Endothelial cell of umbilical vein (primary cell): ENCODE measurements at regions not wholly inside any gene's neighbourhood (a gene's known extent, or its start where the extent isn't known, plus 50 kb on each side); places are given as distances from the start of the nearest gene placed in this dataset.

ENCODE experiments used
- EZH2 ChIP-seq: IDR thresholded peaks from 2 replicates; pipeline ENCODE4 v1.6.1; 2012; ENCODE audit warnings: borderline replicate concordance, low read depth, mild to moderate bottlenecking, moderate library complexity, low read length, inconsistent platforms; ENCODE audit not compliant: severe bottlenecking
- FOS ChIP-seq: IDR thresholded peaks from 2 replicates; pipeline ENCODE4 v1.6.1; 2011; ENCODE audit warnings: mild to moderate bottlenecking, low read length, moderate library complexity, borderline replicate concordance; ENCODE audit not compliant: insufficient read depth
- GATA2 ChIP-seq: IDR thresholded peaks from 2 replicates; pipeline ENCODE4 v1.7.0; 2011; ENCODE audit warnings: low read depth, mild to moderate bottlenecking, moderate library complexity, mixed read lengths, low read length; ENCODE audit not compliant: insufficient read length, insufficient read depth
- JUN ChIP-seq: IDR thresholded peaks from 2 replicates; pipeline ENCODE4 v1.6.1; 2011; ENCODE audit warnings: borderline replicate concordance, low read depth; ENCODE audit not compliant: insufficient read length, insufficient read depth
- MYC ChIP-seq: IDR thresholded peaks from one replicate; pipeline ENCODE4 v1.6.1; 2011; ENCODE audit warnings: mild to moderate bottlenecking, low read depth, low read length
- POLR2A ChIP-seq: IDR thresholded peaks from 2 replicates; pipeline ENCODE4 v1.6.1; 2012; ENCODE audit warnings: low read depth, mild to moderate bottlenecking, control low read depth, low read length
- POLR2AphosphoS5 ChIP-seq: IDR thresholded peaks from 2 replicates; pipeline ENCODE4 v1.6.1; 2012; ENCODE audit warnings: low read depth, mild to moderate bottlenecking, control low read depth, low read length, moderate library complexity; ENCODE audit not compliant: insufficient read depth
- TF ChIP-seq, protein P1 (sequence below), 2 donors: IDR thresholded peaks; 1 replicate in 1 of 2; 2 replicates in 1 of 2; pipeline ENCODE4 v1.5.1; 2011; ENCODE audit warnings: low read length in 2 of 2, mild to moderate bottlenecking in 2 of 2, moderate library complexity in 2 of 2, control low read depth in 1 of 2, inconsistent platforms in 1 of 2, low read depth in 1 of 2; ENCODE audit not compliant: insufficient read depth in 1 of 2; ENCODE audit errors: extremely low read depth in 1 of 2
- TF ChIP-seq, protein P2 (sequence below): IDR thresholded peaks from 2 replicates; pipeline ENCODE4 v1.6.1; 2011; ENCODE audit not compliant: insufficient read depth, insufficient read length

DNA sequence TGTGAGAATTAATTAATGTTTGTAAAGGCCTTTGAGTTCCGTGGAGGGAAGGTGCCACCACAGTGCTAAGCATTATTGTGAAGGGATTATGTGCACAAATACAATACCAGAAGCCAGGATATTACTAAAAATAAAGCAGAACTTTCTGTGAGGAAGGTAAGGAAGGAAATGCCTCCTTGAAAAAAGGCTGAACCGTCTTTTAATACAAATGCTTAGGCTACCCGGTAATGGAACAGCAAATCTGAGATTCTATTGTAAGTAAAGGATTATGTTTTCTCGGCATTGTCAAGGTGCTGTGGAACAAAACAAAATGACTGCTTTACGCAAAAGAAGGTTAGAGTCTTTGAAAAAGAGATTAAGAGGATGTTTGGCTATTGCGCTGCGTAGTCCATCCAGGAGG lies 57.9 kb upstream of the SPRY1 start:
- TF ChIP-seq, protein P1, sequence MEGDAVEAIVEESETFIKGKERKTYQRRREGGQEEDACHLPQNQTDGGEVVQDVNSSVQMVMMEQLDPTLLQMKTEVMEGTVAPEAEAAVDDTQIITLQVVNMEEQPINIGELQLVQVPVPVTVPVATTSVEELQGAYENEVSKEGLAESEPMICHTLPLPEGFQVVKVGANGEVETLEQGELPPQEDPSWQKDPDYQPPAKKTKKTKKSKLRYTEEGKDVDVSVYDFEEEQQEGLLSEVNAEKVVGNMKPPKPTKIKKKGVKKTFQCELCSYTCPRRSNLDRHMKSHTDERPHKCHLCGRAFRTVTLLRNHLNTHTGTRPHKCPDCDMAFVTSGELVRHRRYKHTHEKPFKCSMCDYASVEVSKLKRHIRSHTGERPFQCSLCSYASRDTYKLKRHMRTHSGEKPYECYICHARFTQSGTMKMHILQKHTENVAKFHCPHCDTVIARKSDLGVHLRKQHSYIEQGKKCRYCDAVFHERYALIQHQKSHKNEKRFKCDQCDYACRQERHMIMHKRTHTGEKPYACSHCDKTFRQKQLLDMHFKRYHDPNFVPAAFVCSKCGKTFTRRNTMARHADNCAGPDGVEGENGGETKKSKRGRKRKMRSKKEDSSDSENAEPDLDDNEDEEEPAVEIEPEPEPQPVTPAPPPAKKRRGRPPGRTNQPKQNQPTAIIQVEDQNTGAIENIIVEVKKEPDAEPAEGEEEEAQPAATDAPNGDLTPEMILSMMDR (IDR thresholded peaks at IDR 0.05; ENCODE audit: extremely low read depth in 1 of 2, insufficient read depth in 1 of 2, low read depth in 1 of 2, low read length in 2 of 2), result no peak
- TF ChIP-seq POLR2AphosphoS5, result no peak
- TF ChIP-seq POLR2A, result no peak
- TF ChIP-seq EZH2, result no peak
- TF ChIP-seq JUN, result no peak
- TF ChIP-seq MYC, result no peak
- TF ChIP-seq, protein P2, sequence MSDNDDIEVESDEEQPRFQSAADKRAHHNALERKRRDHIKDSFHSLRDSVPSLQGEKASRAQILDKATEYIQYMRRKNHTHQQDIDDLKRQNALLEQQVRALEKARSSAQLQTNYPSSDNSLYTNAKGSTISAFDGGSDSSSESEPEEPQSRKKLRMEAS, result no peak
- no peak for TF ChIP-seq GATA2
- no peak for TF ChIP-seq FOS
